ENCODE measurements at regions not wholly inside any gene's neighbourhood (a gene's known extent, or its start where the extent isn't known, plus 50 kb on each side); places are given as distances from the start of the nearest gene placed in this dataset.
A peak's percentile ranks its signal among the peaks of the same experiment; 100 is the strongest.
"Not testable (repeated sequence)": the region's sequence is repeated elsewhere in the genome, so short reads cannot be mapped to it uniquely, and the experiment has no call there.

GRCh38 chr3:187795207-187795960 is 50.1 kb upstream of the BCL6 start:
- DNase-seq (ENCODE audit: low read depth in 2 of 2) = no peak

DNA sequence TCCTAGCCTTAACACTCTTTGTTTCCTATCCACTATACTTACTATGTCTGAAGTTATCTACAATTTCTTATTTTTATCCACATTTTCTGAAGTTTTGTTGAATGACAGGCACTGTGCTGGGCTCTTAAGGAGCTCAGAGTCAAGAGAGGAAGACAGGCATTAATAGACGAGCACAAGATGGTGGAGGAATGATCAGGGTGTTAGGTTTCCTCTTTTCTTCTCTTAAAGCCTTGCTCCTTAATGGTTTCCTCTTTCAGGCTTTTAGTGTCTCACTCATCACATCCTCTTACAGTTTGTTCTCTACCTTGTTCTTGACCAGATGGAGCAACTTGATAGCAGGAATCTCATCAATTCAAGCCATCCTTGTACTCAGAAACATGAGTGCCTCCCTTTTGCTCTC is 52.9 kb upstream of the BCL6 start:
- no peak for DNase-seq (ENCODE audit: low read depth in 2 of 2)

GRCh38 chr3:187798531-187799530 is 53.6 kb upstream of the BCL6 start:
- no peak for DNase-seq (ENCODE audit: low read depth in 2 of 2)

DNA sequence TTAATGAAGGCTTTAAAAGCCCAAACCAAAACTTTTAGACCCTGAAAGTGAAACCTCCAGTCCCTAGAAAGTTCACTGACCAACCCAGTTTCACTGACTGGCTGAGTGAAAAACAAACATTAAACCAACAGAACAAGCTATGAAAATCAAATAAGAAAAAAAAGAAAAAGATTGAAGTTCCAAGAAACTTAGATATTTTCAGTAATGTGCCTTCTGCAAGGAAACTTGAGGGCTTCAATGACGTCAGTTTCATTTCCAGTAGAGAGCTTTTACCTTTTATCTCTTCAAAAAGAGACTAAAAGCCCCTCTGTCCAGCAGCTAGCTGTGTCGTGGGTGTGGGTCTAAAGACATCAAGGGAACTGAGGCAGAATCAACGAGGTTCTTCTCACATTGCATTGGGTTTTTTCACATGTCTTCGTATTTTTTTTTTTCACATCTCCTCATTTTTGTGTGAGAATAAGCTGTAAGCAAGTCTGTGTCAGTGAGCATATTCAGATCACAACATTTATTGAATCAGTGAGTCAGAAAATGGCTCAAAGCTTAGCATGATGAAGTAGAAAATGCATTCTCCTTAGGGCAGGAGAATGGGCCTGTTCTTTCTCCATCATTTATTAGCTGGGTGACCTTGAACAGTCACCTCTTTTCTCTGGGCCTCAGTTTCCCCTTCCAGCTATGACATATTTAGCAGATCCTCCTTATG is 54.8 kb upstream of the BCL6 start:
- no peak for DNase-seq (ENCODE audit: low read depth in 2 of 2)

GRCh38 chr3:187801152-187801551 is 55.9 kb upstream of the BCL6 start:
- DNase-seq (ENCODE audit: low read depth in 2 of 2) = no peak

DNA sequence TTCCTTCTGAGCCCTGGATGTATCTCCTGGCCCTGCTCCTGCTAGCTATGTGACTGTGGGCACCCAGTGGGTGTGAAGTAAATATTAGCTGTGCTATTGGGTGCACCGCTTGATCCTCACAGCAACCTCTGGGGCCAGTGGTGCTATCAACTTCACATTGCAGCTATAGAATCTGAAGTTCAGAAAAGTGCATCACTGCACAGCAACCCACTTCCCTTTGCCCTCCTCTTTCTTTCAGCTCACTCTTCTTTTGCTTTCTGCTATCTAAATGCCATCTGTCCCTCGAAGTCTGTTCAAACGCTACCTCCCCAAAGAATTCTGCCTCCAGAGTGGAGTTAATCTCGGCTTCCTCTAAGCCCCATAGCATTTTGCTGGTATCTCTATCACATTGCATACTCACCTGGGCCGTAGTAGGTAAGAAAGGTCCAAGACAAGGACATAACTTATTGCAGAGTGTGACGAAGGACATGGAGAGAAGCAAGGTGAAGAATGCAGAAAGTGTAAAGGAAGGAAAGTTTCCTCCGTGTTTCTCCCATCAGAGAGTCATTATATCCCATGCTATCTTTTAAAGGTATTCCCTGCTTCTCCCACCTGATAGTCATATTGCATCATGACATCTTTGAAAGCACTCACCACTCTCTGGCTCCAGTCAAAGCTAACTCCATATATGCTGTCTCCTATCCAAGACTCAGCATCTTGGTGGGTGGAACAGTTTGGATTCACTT is 57.1 kb upstream of the BCL6 start:
- DNase-seq (ENCODE audit: low read depth in 2 of 2) = no peak

DNA sequence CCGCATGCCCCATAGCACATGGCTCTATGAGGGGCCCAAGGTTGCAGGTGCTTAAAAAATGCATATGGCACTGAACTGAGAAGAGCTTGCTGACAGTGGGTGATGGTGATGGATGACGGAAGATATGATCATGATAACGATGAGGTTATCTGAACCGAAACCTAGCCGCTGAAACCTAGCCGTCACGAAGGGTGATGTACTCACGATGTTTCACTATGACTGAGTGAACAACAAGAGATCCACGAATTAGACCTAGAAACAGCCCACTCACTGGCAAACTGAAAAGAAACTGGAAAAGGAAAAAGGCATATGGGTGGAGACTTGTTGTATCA is 57.6 kb upstream of the BCL6 start:
- peak; percentile 7 to 48 for DNase-seq (ENCODE audit: low read depth in 2 of 2)

GRCh38 chr3:187804120-187804744 is 59.0 kb upstream of the BCL6 start:
- DNase-seq (ENCODE audit: low read depth in 2 of 2) = no peak

- no peak for DNase-seq (ENCODE audit: low read depth in 2 of 2)
Measured at GRCh38 chr3:187804745-187805121, 59.5 kb upstream of the BCL6 start.

DNA sequence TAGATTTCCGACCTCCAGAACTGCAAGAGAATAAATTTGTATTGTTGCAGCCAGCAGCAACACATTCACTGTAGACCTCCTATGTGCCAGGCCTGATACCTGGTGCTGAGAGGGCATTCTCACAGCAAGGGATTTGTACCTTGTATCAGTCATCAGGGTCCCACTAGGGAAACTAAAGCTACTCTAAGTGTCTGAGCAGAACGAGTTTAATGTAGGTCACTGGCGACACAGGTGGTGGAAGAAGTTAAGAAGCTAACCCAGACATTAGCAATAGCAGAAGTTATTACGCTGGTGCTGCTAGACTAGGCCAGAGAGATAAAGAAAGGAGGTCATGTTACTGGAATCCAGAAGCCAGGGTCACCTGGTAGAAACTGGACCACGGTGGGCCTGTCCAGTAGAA is 60.5 kb upstream of the BCL6 start:
- DNase-seq (ENCODE audit: low read depth in 2 of 2) = no peak

GRCh38 chr3:187807086-187807862 is 62.0 kb upstream of the BCL6 start:
- DNase-seq (ENCODE audit: low read depth in 2 of 2) = peak in 1 of 2 donors; percentile 16

- no peak for DNase-seq (ENCODE audit: low read depth in 2 of 2)
Measured at GRCh38 chr3:187808527-187808895, 63.2 kb upstream of the BCL6 start.

- no peak for DNase-seq (ENCODE audit: low read depth in 2 of 2)
Measured at GRCh38 chr3:187809612-187809991, 64.3 kb upstream of the BCL6 start.

- DNase-seq (ENCODE audit: low read depth in 2 of 2) = no peak
Measured at GRCh38 chr3:187810021-187810446, 64.8 kb upstream of the BCL6 start.

DNA sequence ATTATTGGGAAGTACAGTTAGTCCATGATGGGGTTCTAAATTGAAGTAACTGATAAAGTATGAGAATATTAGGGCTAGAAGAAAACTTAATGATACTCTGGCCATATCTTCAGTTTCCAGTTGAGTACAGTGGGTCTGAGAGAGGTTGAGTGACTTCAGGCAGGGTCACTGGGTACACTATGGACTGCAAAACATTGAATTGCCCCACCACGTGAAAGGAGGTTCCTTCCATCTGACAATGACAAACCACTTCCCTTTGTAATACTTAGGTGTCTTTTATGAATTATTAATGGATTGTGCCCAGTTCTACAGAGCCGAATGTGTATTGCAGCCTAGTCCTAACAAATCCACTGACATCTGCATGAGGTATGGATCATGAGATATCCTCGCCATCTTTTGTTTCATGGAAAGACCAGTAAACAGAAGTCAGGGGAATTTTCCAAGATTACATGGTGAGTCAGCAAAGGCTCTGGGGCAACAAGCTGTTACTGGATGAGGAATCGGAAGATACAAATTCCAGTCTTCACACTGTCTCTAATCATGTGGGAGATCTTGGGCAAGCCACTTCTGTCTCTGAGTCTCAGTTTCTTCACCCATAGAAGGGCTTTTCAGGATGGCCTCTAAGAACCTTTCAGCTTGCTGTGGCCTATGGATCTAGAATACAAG is 66.5 kb upstream of the BCL6 start:
- DNase-seq (ENCODE audit: low read depth in 2 of 2) = no peak

GRCh38 chr3:187812496-187812895 is 67.2 kb upstream of the BCL6 start:
- DNase-seq (ENCODE audit: low read depth in 2 of 2) = no peak

- no peak for DNase-seq (ENCODE audit: low read depth in 2 of 2)
Measured at GRCh38 chr3:187813198-187813597, 67.9 kb upstream of the BCL6 start.

GRCh38 chr3:187817766-187818165 is 72.5 kb upstream of the BCL6 start:
- DNase-seq (ENCODE audit: low read depth in 2 of 2) = not testable (repeated sequence)

- no peak for DNase-seq (ENCODE audit: low read depth in 2 of 2)
Measured at GRCh38 chr3:187821616-187822317, 76.5 kb upstream of the BCL6 start.
